Midbrain (tissue), 1 donor: ENCODE measurements at regions not wholly inside any gene's neighbourhood (a gene's known extent, or its start where the extent isn't known, plus 50 kb on each side); places are given as distances from the start of the nearest gene placed in this dataset.

Source experiments
- DNase-seq: peaks from one replicate; lab custom pipeline; 2025; lab: John Stamatoyannopoulos, UW

GRCh38 chr7:35971133-35971891 is 170.5 kb downstream of the SEPTIN7 start:
- DNase-seq, result no peak

GRCh38 chr7:35975851-35976454 is 175.1 kb downstream of the SEPTIN7 start:
- DNase-seq, result peak; percentile 86

- peak; percentile 4 for DNase-seq
These were observed 174.0 kb upstream of the EEPD1 start for GRCh38 chr7:35978816-35979640.

- no peak for DNase-seq
These were observed 170.5 kb upstream of the EEPD1 start for GRCh38 chr7:35982600-35982999.

DNA sequence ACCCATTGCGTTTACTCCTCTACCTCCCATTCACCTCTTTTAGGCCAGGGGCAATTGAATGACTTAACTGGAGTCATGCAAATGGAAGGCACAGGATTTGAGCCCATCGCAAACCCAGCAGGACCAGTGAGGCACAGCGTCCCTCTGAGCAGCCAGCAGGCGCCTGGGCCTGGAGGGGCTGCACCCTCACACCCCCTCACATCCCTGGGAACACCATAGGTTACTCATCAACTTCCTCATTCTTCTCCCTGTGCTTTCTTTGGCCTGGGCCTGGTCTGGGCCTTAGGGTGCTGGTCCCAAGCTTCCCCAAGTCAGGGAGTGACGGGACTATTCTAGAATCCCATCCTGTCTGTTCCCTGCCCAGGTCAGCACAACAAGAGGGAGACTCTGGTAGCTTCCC is 169.4 kb upstream of the EEPD1 start:
- DNase-seq, result no peak

DNA sequence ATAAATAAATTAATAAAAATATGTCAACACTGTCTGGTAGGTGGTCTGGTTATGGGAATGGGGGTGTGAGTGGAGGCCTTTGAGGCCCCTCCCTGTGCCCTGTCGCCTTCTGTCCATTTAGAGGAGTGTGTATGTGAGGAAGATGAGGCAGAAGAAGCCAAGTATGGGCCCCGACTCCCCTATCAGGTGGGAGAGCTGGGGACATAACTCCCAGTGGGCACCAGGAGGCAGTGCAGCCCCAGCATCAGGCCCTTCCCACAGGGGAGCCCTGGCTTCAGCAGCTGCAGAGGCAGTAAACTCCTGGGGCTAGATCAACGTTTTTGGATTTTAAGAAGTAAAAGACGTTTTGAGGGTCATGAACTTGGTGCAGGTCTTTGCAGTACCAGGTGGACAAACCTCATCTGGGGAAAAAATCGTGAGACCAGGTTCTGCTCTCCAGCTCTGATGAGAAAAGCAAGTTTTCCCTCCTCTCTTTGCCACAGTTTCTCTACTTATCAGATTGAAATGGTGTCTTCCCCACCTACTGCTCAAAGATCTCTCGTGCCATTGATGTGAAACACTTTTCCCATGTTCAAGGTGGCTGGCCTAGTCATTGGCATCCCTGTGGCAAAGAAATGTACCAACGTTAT is 167.8 kb upstream of the EEPD1 start:
- peak; percentile 81 for DNase-seq

- DNase-seq, result no peak
These were observed 166.0 kb upstream of the EEPD1 start for GRCh38 chr7:35987016-35987415.

DNA sequence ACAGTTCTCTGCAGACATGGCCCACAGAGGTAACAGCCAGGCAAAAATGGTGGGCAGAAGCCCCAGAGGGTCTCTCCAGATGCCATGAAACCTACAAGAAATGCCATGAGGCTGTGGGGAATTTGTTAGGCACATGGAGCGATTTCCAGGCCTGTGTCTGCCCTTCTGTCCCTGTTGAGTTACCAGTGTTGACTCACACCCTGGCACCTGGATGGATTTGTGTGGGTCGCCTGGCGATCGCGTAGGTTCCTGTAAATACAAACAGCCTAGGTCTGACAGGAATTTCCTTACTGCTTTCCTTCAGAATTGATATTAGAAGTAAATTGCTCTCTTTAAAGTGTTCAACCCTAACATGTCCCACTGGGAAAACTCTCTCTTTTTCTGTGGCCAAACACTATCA is 164.9 kb upstream of the EEPD1 start:
- DNase-seq, result no peak

GRCh38 chr7:35988818-35989217 is 164.2 kb upstream of the EEPD1 start:
- no peak for DNase-seq

GRCh38 chr7:35991511-35992232 is 161.4 kb upstream of the EEPD1 start:
- no peak for DNase-seq

DNA sequence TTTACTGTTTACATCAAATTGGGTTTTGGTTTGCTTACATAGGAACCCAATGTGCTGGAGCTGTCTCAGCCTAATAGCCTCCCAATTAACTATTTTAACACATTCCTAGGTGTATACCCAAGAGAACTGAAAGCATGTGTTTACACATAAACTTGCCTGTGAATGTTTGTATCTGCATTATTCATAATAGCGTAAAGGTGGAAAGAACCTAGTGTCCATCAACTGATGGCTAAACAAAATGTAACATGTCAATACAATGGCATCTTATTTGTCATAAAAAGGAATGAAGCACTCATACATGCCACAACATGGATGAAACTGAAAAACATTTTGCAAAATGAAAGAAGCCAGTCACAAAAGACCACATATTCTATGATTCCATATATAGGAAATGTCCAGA is 160.6 kb upstream of the EEPD1 start:
- DNase-seq, result no peak

- DNase-seq, result no peak
These were observed 159.9 kb upstream of the EEPD1 start for GRCh38 chr7:35993113-35993512.

GRCh38 chr7:35993676-35994606 is 159.1 kb upstream of the EEPD1 start:
- DNase-seq, result no peak

GRCh38 chr7:35995334-35995733 is 157.7 kb upstream of the EEPD1 start:
- no peak for DNase-seq

DNA sequence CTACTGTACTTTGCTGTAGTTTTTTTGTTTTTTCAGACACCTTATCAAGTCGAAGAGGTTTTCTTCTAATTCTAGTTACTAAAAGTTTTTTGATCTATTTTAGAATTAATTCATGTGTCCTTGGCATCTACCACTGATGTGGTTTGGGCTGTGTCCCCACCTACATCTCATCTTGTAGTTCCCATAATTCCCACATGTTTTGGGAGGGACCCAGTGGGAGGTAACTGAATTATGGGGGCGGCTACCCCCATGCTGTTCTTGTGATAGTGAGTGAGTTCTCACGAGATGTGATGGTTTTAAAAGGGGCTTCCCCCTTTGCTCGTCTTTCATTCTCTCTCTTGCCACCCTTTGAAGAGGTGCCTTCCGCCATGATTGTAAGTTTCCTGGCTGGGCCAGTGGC is 154.6 kb upstream of the EEPD1 start:
- no peak for DNase-seq

DNA sequence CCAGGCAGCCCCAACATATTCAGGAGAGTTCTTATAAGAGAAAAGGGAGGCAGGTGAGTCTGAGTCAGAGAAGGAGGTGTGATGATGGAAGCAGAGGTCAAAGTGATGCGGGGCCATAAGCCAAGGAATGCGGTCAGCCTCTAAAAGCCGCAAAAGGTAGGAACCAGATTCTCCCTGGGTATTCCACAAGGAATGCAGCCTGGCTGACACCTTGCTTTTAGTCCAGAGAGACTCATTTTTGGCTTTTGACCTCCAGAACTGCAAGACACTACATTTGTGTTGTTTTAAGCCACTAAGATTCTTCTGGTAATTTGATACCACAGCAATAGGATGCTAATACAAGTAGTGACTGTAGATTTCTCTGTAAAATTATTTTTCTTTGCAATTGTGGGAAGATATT is 151.5 kb upstream of the EEPD1 start:
- DNase-seq, result no peak

GRCh38 chr7:36002900-36003299 is 150.2 kb upstream of the EEPD1 start:
- no peak for DNase-seq

DNA sequence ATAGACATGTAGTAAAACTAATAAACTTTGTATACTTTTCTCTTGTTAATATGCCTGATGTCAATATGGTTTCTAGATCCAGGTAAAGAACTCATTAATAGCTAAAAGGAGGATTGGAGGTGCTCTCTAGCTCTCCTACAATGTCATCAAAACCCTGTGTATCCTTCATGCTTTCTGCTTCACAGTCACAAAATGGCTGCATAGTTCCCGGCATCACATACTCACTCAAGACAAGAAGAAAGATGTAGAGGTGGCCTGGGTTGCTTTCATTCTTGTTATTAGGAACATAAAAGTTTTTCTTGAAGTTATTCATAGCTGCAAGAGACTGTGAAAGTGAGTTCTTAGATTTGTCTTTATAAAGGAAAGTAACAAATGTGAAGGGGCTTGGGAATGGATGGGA is 149.7 kb upstream of the EEPD1 start:
- no peak for DNase-seq

DNA sequence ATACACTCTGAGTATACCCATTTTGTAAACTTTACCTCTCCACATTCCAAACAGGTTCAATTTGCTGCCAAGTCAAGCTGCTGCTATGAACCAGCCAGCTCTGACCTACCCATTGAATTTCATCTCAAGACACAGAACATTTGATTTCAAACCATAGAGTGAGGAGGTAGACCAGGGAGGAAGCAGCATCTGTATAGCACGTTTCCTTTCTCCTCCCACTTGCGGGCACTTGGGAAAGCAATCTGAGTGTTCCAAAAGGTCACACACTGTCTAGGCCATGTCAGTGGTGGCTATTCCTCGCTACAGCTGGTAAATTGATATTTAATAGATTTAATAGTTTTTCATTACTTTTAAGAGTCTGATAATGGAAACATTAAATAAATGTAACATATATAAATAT is 147.8 kb upstream of the EEPD1 start:
- no peak for DNase-seq

- DNase-seq, result no peak
These were observed 147.2 kb upstream of the EEPD1 start for GRCh38 chr7:36005876-36006275.
